ENCODE measurements at regions not wholly inside any gene's neighbourhood (a gene's known extent, or its start where the extent isn't known, plus 50 kb on each side); places are given as distances from the start of the nearest gene placed in this dataset.

DNA sequence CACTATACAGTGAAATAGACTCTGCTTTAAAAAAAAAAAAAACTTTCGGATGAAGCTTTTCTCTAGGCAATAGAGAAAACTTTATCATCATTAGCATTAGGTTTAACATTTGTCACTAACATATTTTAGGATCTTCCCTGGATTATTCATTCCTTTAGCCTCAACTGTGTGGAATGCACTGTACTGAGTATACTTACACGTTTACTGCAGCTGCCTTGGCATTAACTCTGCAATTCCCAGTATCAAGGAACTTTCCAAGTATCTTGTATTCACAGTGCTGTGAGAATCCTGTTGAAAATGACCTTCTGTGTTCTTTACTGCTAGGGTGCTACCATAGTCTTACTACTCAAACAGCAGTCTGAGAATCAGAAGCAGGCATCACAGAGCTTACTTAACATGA, 328.2 kb upstream of the COL3A1 start:
- H3K9me3 ChIP-seq (ENCODE audit: control insufficient read depth in 2 of 2, low read length in 2 of 2) = no peaks in the 10 kb centered on the region
- H3K4me3 ChIP-seq (ENCODE audit: low read length in 2 of 2) = no peak overlapping the region
- H3K27me3 ChIP-seq (ENCODE audit: control insufficient read depth in 2 of 2, insufficient read depth in 2 of 2, low read length in 2 of 2) = no peaks in the 10 kb centered on the region
- H3K36me3 ChIP-seq (ENCODE audit: control insufficient read depth in 2 of 2, insufficient read depth in 2 of 2, low read length in 2 of 2) = no peaks in the 10 kb centered on the region
- H3K9ac ChIP-seq (ENCODE audit: low read depth in 1 of 2, low read length in 2 of 2) = no peak overlapping the region
- no peaks in the 10 kb centered on the region for H3K4me1 ChIP-seq (ENCODE audit: control insufficient read depth in 2 of 2, insufficient read depth in 2 of 2, low read length in 2 of 2)
- no peak overlapping the region for H3K27ac ChIP-seq (ENCODE audit: low read depth in 2 of 2, low read length in 2 of 2)

GRCh38 chr2:188647430-188648070, 326.6 kb upstream of the COL3A1 start:
- H3K27me3 ChIP-seq (ENCODE audit: control insufficient read depth in 2 of 2, insufficient read depth in 2 of 2, low read length in 2 of 2) = no peaks in the 10 kb centered on the region
- no peak overlapping the region for H3K27ac ChIP-seq (ENCODE audit: low read depth in 2 of 2, low read length in 2 of 2)
- no peaks in the 10 kb centered on the region for H3K36me3 ChIP-seq (ENCODE audit: control insufficient read depth in 2 of 2, insufficient read depth in 2 of 2, low read length in 2 of 2)
- no peaks in the 10 kb centered on the region for H3K4me1 ChIP-seq (ENCODE audit: control insufficient read depth in 2 of 2, insufficient read depth in 2 of 2, low read length in 2 of 2)
- H3K4me3 ChIP-seq (ENCODE audit: low read length in 2 of 2) = no peak overlapping the region
- H3K9ac ChIP-seq (ENCODE audit: low read depth in 1 of 2, low read length in 2 of 2) = no peak overlapping the region
- no peaks in the 10 kb centered on the region for H3K9me3 ChIP-seq (ENCODE audit: control insufficient read depth in 2 of 2, low read length in 2 of 2)

DNA sequence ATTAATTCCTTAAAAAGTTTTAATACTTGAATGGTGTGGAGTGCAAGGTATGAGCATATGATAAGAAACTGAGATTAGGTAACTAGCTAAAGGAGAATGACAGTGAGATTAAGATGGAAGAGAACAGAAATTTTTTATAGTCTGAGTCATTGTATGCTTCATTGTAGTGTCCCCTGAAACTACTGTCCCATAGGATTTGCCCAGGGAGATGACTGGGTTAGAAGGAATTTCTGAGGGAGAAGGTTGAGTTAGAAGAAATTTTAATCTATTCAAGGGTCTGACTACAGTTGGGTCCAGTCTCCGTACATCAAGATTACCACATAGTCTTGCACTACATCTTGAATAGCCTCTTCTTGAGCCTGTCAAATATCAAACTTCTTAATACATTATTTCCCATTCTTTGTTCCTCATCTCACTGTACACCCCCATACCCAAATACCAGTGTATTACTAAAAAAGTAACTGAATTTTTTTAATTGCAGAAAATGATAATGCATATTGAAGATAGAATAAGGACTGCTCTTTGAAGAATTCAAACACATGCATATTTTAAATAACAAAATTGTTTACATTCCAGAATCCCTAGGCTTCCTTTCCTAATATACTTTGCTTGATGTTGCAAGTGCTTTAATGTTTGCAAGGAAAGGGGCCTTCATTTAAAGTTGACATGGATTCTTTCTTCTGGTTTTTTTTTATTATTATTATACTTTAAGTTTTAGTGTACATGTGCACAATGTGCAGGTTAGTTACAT, 314.3 kb upstream of the COL3A1 start:
- Histone ChIP-seq H3K27ac (ENCODE audit: low read depth in 2 of 2, low read length in 2 of 2) (no peak overlapping the region), H3K27me3 (ENCODE audit: control insufficient read depth in 2 of 2, insufficient read depth in 2 of 2, low read length in 2 of 2) (no peaks in the 10 kb centered on the region), H3K36me3 (ENCODE audit: control insufficient read depth in 2 of 2, insufficient read depth in 2 of 2, low read length in 2 of 2) (no peaks in the 10 kb centered on the region), H3K4me1 (ENCODE audit: control insufficient read depth in 2 of 2, insufficient read depth in 2 of 2, low read length in 2 of 2) (no peaks in the 10 kb centered on the region), H3K9me3 (ENCODE audit: control insufficient read depth in 2 of 2, low read length in 2 of 2) (no peaks in the 10 kb centered on the region), H3K9ac (ENCODE audit: low read depth in 1 of 2, low read length in 2 of 2) (no peak overlapping the region), H3K4me3 (ENCODE audit: low read length in 2 of 2) (no peak overlapping the region)

GRCh38 chr2:188663301-188663700, 310.9 kb upstream of the COL3A1 start:
- Histone ChIP-seq H3K4me3 (ENCODE audit: low read length in 2 of 2) (no peak overlapping the region), H3K27me3 (ENCODE audit: control insufficient read depth in 2 of 2, insufficient read depth in 2 of 2, low read length in 2 of 2) (no peaks in the 10 kb centered on the region), H3K4me1 (ENCODE audit: control insufficient read depth in 2 of 2, insufficient read depth in 2 of 2, low read length in 2 of 2) (no peaks in the 10 kb centered on the region), H3K36me3 (ENCODE audit: control insufficient read depth in 2 of 2, insufficient read depth in 2 of 2, low read length in 2 of 2) (no peaks in the 10 kb centered on the region), H3K27ac (ENCODE audit: low read depth in 2 of 2, low read length in 2 of 2) (no peak overlapping the region), H3K9me3 (ENCODE audit: control insufficient read depth in 2 of 2, low read length in 2 of 2) (no peaks in the 10 kb centered on the region), H3K9ac (ENCODE audit: low read depth in 1 of 2, low read length in 2 of 2) (no peak overlapping the region)

DNA sequence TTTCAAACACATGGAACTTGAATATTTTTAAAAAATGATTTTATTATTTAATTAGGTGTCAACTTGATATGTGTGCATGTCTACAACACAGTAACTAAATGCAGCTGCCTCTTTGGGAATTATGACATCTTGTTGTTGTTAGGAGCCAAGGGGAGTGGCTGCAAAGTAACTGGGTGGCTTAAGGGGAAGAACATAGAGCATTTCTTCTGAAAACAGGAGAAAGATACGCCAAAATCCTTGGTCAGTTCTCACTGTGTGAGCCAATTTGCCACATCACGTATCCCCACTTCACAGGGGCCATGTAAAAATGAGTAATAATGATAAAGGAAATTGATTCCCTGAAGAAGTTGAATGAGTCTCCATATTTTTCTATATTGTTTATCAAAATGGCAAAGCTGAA, 309.8 kb upstream of the COL3A1 start:
- Histone ChIP-seq H3K27me3 (ENCODE audit: control insufficient read depth in 2 of 2, insufficient read depth in 2 of 2, low read length in 2 of 2) (no peaks in the 10 kb centered on the region), H3K4me1 (ENCODE audit: control insufficient read depth in 2 of 2, insufficient read depth in 2 of 2, low read length in 2 of 2) (no peaks in the 10 kb centered on the region), H3K27ac (ENCODE audit: low read depth in 2 of 2, low read length in 2 of 2) (no peak overlapping the region), H3K9ac (ENCODE audit: low read depth in 1 of 2, low read length in 2 of 2) (no peak overlapping the region), H3K36me3 (ENCODE audit: control insufficient read depth in 2 of 2, insufficient read depth in 2 of 2, low read length in 2 of 2) (no peaks in the 10 kb centered on the region), H3K4me3 (ENCODE audit: low read length in 2 of 2) (no peak overlapping the region), H3K9me3 (ENCODE audit: control insufficient read depth in 2 of 2, low read length in 2 of 2) (no peaks in the 10 kb centered on the region)

DNA sequence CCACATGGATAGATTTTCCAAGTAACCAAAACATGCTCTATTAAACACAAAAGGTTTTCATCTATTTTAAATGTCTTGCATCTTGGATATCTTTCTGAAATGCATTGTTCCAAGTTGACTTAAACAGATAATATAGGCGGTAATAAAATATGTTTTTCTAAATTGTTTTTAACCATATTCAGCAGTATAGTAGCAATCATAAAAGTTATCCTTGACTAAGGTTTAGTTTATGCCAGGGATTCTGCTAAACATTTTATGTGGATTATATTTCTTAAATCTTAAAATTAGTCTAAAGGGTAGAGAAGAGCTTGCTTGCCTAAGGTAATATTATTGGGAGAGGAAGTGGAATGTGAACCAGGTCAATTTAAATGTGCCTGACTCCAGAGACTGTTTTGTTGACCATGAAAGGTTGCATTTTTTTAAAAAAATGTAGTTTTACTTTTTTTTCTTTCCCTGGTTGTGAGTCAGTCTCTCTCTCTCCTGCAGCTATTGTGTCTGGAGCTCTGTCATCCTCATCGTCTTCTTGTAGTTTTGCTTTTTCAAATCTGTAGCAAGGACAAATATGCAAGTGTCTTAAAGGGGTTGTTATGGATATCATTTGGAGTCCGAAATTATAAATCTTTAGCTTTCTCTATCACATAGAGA, 309.1 kb upstream of the COL3A1 start:
- Histone ChIP-seq H3K9me3 (ENCODE audit: control insufficient read depth in 2 of 2, low read length in 2 of 2) (no peaks in the 10 kb centered on the region), H3K9ac (ENCODE audit: low read depth in 1 of 2, low read length in 2 of 2) (no peak overlapping the region), H3K4me1 (ENCODE audit: control insufficient read depth in 2 of 2, insufficient read depth in 2 of 2, low read length in 2 of 2) (no peaks in the 10 kb centered on the region), H3K36me3 (ENCODE audit: control insufficient read depth in 2 of 2, insufficient read depth in 2 of 2, low read length in 2 of 2) (no peaks in the 10 kb centered on the region), H3K4me3 (ENCODE audit: low read length in 2 of 2) (no peak overlapping the region), H3K27me3 (ENCODE audit: control insufficient read depth in 2 of 2, insufficient read depth in 2 of 2, low read length in 2 of 2) (no peaks in the 10 kb centered on the region), H3K27ac (ENCODE audit: low read depth in 2 of 2, low read length in 2 of 2) (no peak overlapping the region)

DNA sequence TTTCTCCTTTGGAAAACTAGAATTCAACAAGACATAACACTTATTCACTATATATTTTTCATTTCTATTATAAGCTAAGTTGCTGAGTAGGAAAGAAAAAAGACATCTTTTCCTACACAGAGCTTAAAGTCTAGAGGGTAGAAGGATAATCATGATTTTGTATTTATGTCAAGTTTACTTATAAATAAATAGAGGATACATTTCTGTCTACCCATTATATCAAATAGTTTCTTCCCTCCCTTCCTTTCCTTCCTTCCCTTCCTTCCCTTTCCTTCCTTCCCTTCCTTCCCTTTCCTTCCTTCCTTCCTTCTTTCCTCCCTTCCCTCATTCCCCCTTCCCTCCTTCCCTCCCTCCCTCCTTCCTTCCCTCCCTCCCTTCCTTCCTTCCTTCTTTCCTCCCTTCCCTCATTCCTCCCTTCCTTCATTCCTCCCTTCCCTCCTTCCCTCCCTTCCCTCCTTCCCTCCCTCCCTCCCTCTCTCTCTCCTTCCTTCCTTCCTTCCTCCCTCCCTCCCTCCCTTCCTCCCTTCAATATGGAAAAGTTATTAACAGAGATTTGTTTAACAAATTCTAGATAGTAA, 308.4 kb upstream of the COL3A1 start:
- Histone ChIP-seq H3K9me3 (ENCODE audit: control insufficient read depth in 2 of 2, low read length in 2 of 2) (no peaks in the 10 kb centered on the region), H3K4me3 (ENCODE audit: low read length in 2 of 2) (no peak overlapping the region), H3K27me3 (ENCODE audit: control insufficient read depth in 2 of 2, insufficient read depth in 2 of 2, low read length in 2 of 2) (no peaks in the 10 kb centered on the region), H3K27ac (ENCODE audit: low read depth in 2 of 2, low read length in 2 of 2) (no peak overlapping the region), H3K36me3 (ENCODE audit: control insufficient read depth in 2 of 2, insufficient read depth in 2 of 2, low read length in 2 of 2) (no peaks in the 10 kb centered on the region), H3K9ac (ENCODE audit: low read depth in 1 of 2, low read length in 2 of 2) (no peak overlapping the region), H3K4me1 (ENCODE audit: control insufficient read depth in 2 of 2, insufficient read depth in 2 of 2, low read length in 2 of 2) (no peaks in the 10 kb centered on the region)

GRCh38 chr2:188666503-188666902, 307.7 kb upstream of the COL3A1 start:
- H3K27ac ChIP-seq (ENCODE audit: low read depth in 2 of 2, low read length in 2 of 2) = no peak overlapping the region
- H3K9me3 ChIP-seq (ENCODE audit: control insufficient read depth in 2 of 2, low read length in 2 of 2) = no peaks in the 10 kb centered on the region
- H3K36me3 ChIP-seq (ENCODE audit: control insufficient read depth in 2 of 2, insufficient read depth in 2 of 2, low read length in 2 of 2) = no peaks in the 10 kb centered on the region
- no peaks in the 10 kb centered on the region for H3K27me3 ChIP-seq (ENCODE audit: control insufficient read depth in 2 of 2, insufficient read depth in 2 of 2, low read length in 2 of 2)
- H3K9ac ChIP-seq (ENCODE audit: low read depth in 1 of 2, low read length in 2 of 2) = no peak overlapping the region
- H3K4me1 ChIP-seq (ENCODE audit: control insufficient read depth in 2 of 2, insufficient read depth in 2 of 2, low read length in 2 of 2) = no peaks in the 10 kb centered on the region
- H3K4me3 ChIP-seq (ENCODE audit: low read length in 2 of 2) = no peak overlapping the region

DNA sequence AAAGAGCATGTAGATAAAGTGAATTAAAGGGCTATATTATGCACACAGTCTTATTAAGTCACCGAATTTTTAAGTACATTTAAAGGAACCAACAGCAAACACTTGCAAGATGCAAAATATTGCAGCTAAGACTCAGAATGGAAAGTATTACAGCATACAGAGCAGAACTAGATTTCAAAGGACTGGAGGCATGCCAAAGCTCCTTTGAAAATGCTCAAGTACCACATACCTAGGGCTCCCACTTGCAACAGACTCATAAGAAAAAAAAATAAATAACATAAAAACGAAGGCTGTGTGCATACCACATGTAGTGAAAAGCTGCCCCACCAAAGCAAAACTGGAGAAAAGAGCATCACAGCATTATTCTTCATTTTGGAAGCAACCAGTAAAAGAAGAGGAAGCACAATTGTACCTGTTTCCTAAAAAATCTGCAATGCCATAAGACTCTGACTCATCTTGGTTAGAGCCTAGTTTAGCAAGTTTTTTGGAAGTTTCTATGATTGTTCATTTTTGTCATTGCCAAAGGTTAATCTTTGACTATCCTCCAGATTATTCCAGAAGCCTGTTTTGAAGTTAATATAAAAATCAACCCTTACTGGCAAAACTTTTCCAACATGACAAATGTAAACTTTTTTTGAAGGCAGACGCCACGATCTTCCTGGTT, 306.0 kb upstream of the COL3A1 start:
- H3K27ac ChIP-seq (ENCODE audit: low read depth in 2 of 2, low read length in 2 of 2) = no peak overlapping the region
- no peak overlapping the region for H3K9ac ChIP-seq (ENCODE audit: low read depth in 1 of 2, low read length in 2 of 2)
- H3K9me3 ChIP-seq (ENCODE audit: control insufficient read depth in 2 of 2, low read length in 2 of 2) = no peaks in the 10 kb centered on the region

More for the DNA sequence above, 306.0 kb upstream of the COL3A1 start:
- H3K4me3 ChIP-seq (ENCODE audit: low read length in 2 of 2) = no peak overlapping the region
- no peaks in the 10 kb centered on the region for H3K4me1 ChIP-seq (ENCODE audit: control insufficient read depth in 2 of 2, insufficient read depth in 2 of 2, low read length in 2 of 2)
- no peaks in the 10 kb centered on the region for H3K27me3 ChIP-seq (ENCODE audit: control insufficient read depth in 2 of 2, insufficient read depth in 2 of 2, low read length in 2 of 2)
- no peaks in the 10 kb centered on the region for H3K36me3 ChIP-seq (ENCODE audit: control insufficient read depth in 2 of 2, insufficient read depth in 2 of 2, low read length in 2 of 2)

Measured in mucosa of rectum (tissue), 2 donors.